GM23248 (cell line): ENCODE measurements at regions not wholly inside any gene's neighbourhood (a gene's known extent, or its start where the extent isn't known, plus 50 kb on each side); places are given as distances from the start of the nearest gene placed in this dataset.
"Not testable (repeated sequence)": the region's sequence is repeated elsewhere in the genome, so short reads cannot be mapped to it uniquely, and the experiment has no call there.

Source experiments
- EZH2 ChIP-seq: fragments of 200-600 bp; sonication (generic); IDR thresholded peaks from 2 replicates; pipeline ENCODE4 v1.6.1; 2018; ENCODE audit warnings: antibody characterized with exemption, mild to moderate bottlenecking; ENCODE audit not compliant: insufficient read depth, poor library complexity, severe bottlenecking
- EZH2phosphoT487 ChIP-seq: fragments of 200-600 bp; sonication (generic); IDR thresholded peaks from 2 replicates; pipeline ENCODE4 v1.6.1; 2018; ENCODE audit warnings: antibody characterized with exemption, moderate library complexity, mild to moderate bottlenecking, low read depth; ENCODE audit not compliant: insufficient read depth

DNA sequence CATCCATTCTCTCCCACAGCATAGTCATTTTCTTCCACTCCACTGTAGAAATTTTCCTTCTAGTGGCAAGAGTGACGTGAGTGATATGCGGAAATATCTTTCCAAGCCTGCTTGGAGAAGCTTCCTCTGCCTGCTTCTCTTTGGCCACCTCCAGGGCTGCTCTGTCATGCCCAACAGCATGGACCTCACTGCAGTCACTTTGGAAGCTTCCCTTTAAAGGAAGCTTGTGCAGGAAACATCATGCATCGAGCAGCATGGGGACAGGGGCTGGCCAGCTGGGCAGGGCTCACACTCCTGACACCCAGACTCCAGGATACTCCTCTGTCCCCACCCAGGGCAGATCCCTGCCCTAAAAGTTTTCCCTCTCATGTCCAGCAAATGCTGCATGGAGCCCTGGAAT lies 241.6 kb downstream of the ANKRD30B start:
- not testable (repeated sequence) for TF ChIP-seq EZH2phosphoT487, EZH2
